HG03378 (cell line): ENCODE measurements at regions not wholly inside any gene's neighbourhood (a gene's known extent, or its start where the extent isn't known, plus 50 kb on each side); places are given as distances from the start of the nearest gene placed in this dataset.

Experiments
- ATAC-seq: cut with Tn5 transposase; IDR thresholded peaks from one replicate; pipeline ENCODE4 v1.9.1; 2021; ENCODE audit warnings: mild to moderate bottlenecking, moderate library complexity; ENCODE audit not compliant: unreplicated experiment

GRCh38 chr15:70337277-70338186 lies 239.8 kb upstream of the TLE3 start:
- ATAC-seq = no peak

- ATAC-seq = no peak
Measured at GRCh38 chr15:70336425-70337009, 238.8 kb upstream of the TLE3 start.

- ATAC-seq = no peak
Measured at GRCh38 chr15:70334286-70334685, 236.6 kb upstream of the TLE3 start.

- ATAC-seq = no peak
Measured at GRCh38 chr15:70329179-70329578, 231.5 kb upstream of the TLE3 start.

- ATAC-seq = no peak
Measured at GRCh38 chr15:70328679-70329115, 231.0 kb upstream of the TLE3 start.

- ATAC-seq = no peak
Measured at GRCh38 chr15:70327856-70328678, 230.3 kb upstream of the TLE3 start.

- no peak for ATAC-seq
Measured at GRCh38 chr15:70327328-70327855, 229.7 kb upstream of the TLE3 start.

GRCh38 chr15:70324001-70324974 lies 226.6 kb upstream of the TLE3 start:
- no peak for ATAC-seq

GRCh38 chr15:70323111-70323851 lies 225.6 kb upstream of the TLE3 start:
- no peak for ATAC-seq

- ATAC-seq = no peak
Measured at GRCh38 chr15:70322051-70322668, 224.4 kb upstream of the TLE3 start.

- no peak for ATAC-seq
Measured at GRCh38 chr15:70321172-70321819, 223.6 kb upstream of the TLE3 start.

- no peak for ATAC-seq
Measured at GRCh38 chr15:70320482-70320881, 222.8 kb upstream of the TLE3 start.

- no peak for ATAC-seq
Measured at GRCh38 chr15:70320077-70320476, 222.4 kb upstream of the TLE3 start.

- peak; percentile 87 for ATAC-seq
Measured at GRCh38 chr15:70319466-70319865, 221.7 kb upstream of the TLE3 start.

- no peak for ATAC-seq
Measured at GRCh38 chr15:70318594-70319465, 221.1 kb upstream of the TLE3 start.

GRCh38 chr15:70316059-70316600 lies 218.4 kb upstream of the TLE3 start:
- no peak for ATAC-seq

- ATAC-seq = no peak
Measured at GRCh38 chr15:70315431-70315830, 217.7 kb upstream of the TLE3 start.
